ENCODE measurements at regions not wholly inside any gene's neighbourhood (a gene's known extent, or its start where the extent isn't known, plus 50 kb on each side); places are given as distances from the start of the nearest gene placed in this dataset.

- Histone ChIP-seq H3K27me3 (no peaks in the 10 kb centered on the region), H3K4me3 (no peak overlapping the region), H3K9me3 (peaks cover 0 to 9% (median 0%) of the 10 kb centered on the region in 4 donors), H3K36me3 (no peaks in the 10 kb centered on the region), H3K4me1 (no peaks in the 10 kb centered on the region), H3K27ac (no peak overlapping the region)
- 85 to 93% (median 87%) methylated on average over 7 of the region's 7 CpGs for WGBS, 5 donors
- DNase-seq, result no peak
- no peak for TF ChIP-seq POLR2AphosphoS5 (IDR thresholded peaks at IDR 0.05)
- no peak for TF ChIP-seq EP300 (IDR thresholded peaks at IDR 0.05)
- no peak for TF ChIP-seq CTCF (IDR thresholded peaks at IDR 0.05)
- no peak for TF ChIP-seq POLR2A (IDR thresholded peaks at IDR 0.05)
- intact Hi-C loops (cut with DNase I; ENCODE audit: low total_unique reads), result no loop called here
These were observed 1497.8 kb downstream of the EFNA5 start for GRCh38 chr5:106172681-106173532.

- Histone ChIP-seq H3K27ac (no peak overlapping the region), H3K4me3 (no peak overlapping the region), H3K4me1 (no peaks in the 10 kb centered on the region), H3K27me3 (no peaks in the 10 kb centered on the region), H3K36me3 (no peaks in the 10 kb centered on the region), H3K9me3 (peaks cover 0 to 9% (median 0%) of the 10 kb centered on the region in 4 donors)
- 92 to 97% (median 93%) methylated on average over 2 of the region's 2 CpGs for WGBS, 5 donors
- DNase-seq, result no peak
- no peak for TF ChIP-seq POLR2A (IDR thresholded peaks at IDR 0.05)
- TF ChIP-seq POLR2AphosphoS5 (IDR thresholded peaks at IDR 0.05), result no peak
- no peak for TF ChIP-seq EP300 (IDR thresholded peaks at IDR 0.05)
- no peak for TF ChIP-seq CTCF (IDR thresholded peaks at IDR 0.05)
- intact Hi-C loops (cut with DNase I; ENCODE audit: low total_unique reads), result no loop called here
These were observed 1499.0 kb downstream of the EFNA5 start for GRCh38 chr5:106171708-106172107.

- no peak for DNase-seq
- Histone ChIP-seq H3K4me3 (no peak overlapping the region), H3K9me3 (peaks cover 0 to 7% (median 0%) of the 10 kb centered on the region in 4 donors), H3K27ac (no peak overlapping the region), H3K27me3 (no peaks in the 10 kb centered on the region), H3K4me1 (no peaks in the 10 kb centered on the region), H3K36me3 (no peaks in the 10 kb centered on the region)
- intact Hi-C loops (cut with DNase I; ENCODE audit: low total_unique reads), result no loop called here
- no peak for TF ChIP-seq POLR2A (IDR thresholded peaks at IDR 0.05)
- TF ChIP-seq POLR2AphosphoS5 (IDR thresholded peaks at IDR 0.05), result no peak
- no peak for TF ChIP-seq EP300 (IDR thresholded peaks at IDR 0.05)
- no peak for TF ChIP-seq CTCF (IDR thresholded peaks at IDR 0.05)
These were observed 1499.6 kb downstream of the EFNA5 start for GRCh38 chr5:106171132-106171531.

- intact Hi-C loops (cut with DNase I; ENCODE audit: low total_unique reads), result no loop called here
- no peak for DNase-seq
- Histone ChIP-seq H3K4me1 (no peaks in the 10 kb centered on the region), H3K27me3 (no peaks in the 10 kb centered on the region), H3K27ac (no peak overlapping the region), H3K4me3 (no peak overlapping the region), H3K9me3 (peaks cover 0 to under 1% (median 0%) of the 10 kb centered on the region in 4 donors), H3K36me3 (no peaks in the 10 kb centered on the region)
- TF ChIP-seq EP300 (IDR thresholded peaks at IDR 0.05) (no peak), POLR2A (IDR thresholded peaks at IDR 0.05) (no peak), POLR2AphosphoS5 (IDR thresholded peaks at IDR 0.05) (no peak), CTCF (IDR thresholded peaks at IDR 0.05) (no peak)
- 86 to 96% (median 93%) methylated on average over 1 of the region's 1 CpG for WGBS, 5 donors
These were observed 1503.0 kb downstream of the EFNA5 start for GRCh38 chr5:106167766-106168165.

Measured in stomach (tissue), 8 donors.